GM19452 (cell line): ENCODE measurements at regions not wholly inside any gene's neighbourhood (a gene's known extent, or its start where the extent isn't known, plus 50 kb on each side); places are given as distances from the start of the nearest gene placed in this dataset.

Experiments used
- ATAC-seq: cut with Tn5 transposase; IDR thresholded peaks from one replicate; pipeline ENCODE4 v1.9.1; 2021; ENCODE audit not compliant: unreplicated experiment

- no peak for ATAC-seq
Observed at GRCh38 chr1:83813576-83813975, 185.4 kb downstream of the TTLL7 start.

- ATAC-seq = no peak
Observed at GRCh38 chr1:83810144-83810543, 188.8 kb downstream of the TTLL7 start.

- no peak for ATAC-seq
Observed at GRCh38 chr1:83808536-83808935, 190.4 kb downstream of the TTLL7 start.

- ATAC-seq = no peak
Observed at GRCh38 chr1:83807821-83808220, 191.1 kb downstream of the TTLL7 start.

GRCh38 chr1:83807231-83807630, 191.7 kb downstream of the TTLL7 start:
- no peak for ATAC-seq

GRCh38 chr1:83805921-83806320, 193.0 kb downstream of the TTLL7 start:
- no peak for ATAC-seq

- ATAC-seq = no peak
Observed at GRCh38 chr1:83802460-83803152, 196.3 kb downstream of the TTLL7 start.

GRCh38 chr1:83802023-83802422, 196.9 kb downstream of the TTLL7 start:
- no peak for ATAC-seq

GRCh38 chr1:83800066-83800465, 198.9 kb downstream of the TTLL7 start:
- ATAC-seq = no peak

- no peak for ATAC-seq
Observed at GRCh38 chr1:83799594-83799993, 199.3 kb downstream of the TTLL7 start.

GRCh38 chr1:83798965-83799364, 200.0 kb downstream of the TTLL7 start:
- ATAC-seq = no peak

- ATAC-seq = no peak
Observed at GRCh38 chr1:83796409-83796808, 202.5 kb downstream of the TTLL7 start.

GRCh38 chr1:83794384-83794783, 204.5 kb downstream of the TTLL7 start:
- peak; percentile 67 for ATAC-seq

- ATAC-seq = no peak
Observed at GRCh38 chr1:83791821-83792437, 207.0 kb downstream of the TTLL7 start.

GRCh38 chr1:83790446-83790845, 208.5 kb downstream of the TTLL7 start:
- no peak for ATAC-seq

GRCh38 chr1:83787246-83787998, 211.5 kb downstream of the TTLL7 start:
- no peak for ATAC-seq

- ATAC-seq = no peak
Observed at GRCh38 chr1:83781667-83782066, 217.3 kb downstream of the TTLL7 start.

- ATAC-seq = no peak
Observed at GRCh38 chr1:83779565-83779964, 219.4 kb downstream of the TTLL7 start.

GRCh38 chr1:83777758-83778101, 221.2 kb downstream of the TTLL7 start:
- no peak for ATAC-seq

GRCh38 chr1:83776913-83777757, 221.8 kb downstream of the TTLL7 start:
- no peak for ATAC-seq

GRCh38 chr1:83775977-83776603, 222.8 kb downstream of the TTLL7 start:
- ATAC-seq = no peak
